GM19193 (cell line): ENCODE measurements at regions not wholly inside any gene's neighbourhood (a gene's known extent, or its start where the extent isn't known, plus 50 kb on each side); places are given as distances from the start of the nearest gene placed in this dataset.

Source experiments
- POLR2A ChIP-seq: IDR thresholded peaks from 4 replicates; pipeline ENCODE4 v1.6.1; 2011; ENCODE audit not compliant: insufficient read depth, insufficient read length; ENCODE audit errors: extremely low read depth

- no peak for TF ChIP-seq POLR2A
Measured at GRCh38 chr1:219317762-219318353, 144.2 kb downstream of the LYPLAL1 start.

- TF ChIP-seq POLR2A, result no peak
Measured at GRCh38 chr1:219316066-219316465, 142.4 kb downstream of the LYPLAL1 start.

- TF ChIP-seq POLR2A, result no peak
Measured at GRCh38 chr1:219313961-219314360, 140.3 kb downstream of the LYPLAL1 start.

GRCh38 chr1:219312967-219313366, 139.3 kb downstream of the LYPLAL1 start:
- TF ChIP-seq POLR2A, result no peak

GRCh38 chr1:219310181-219310728, 136.6 kb downstream of the LYPLAL1 start:
- TF ChIP-seq POLR2A, result no peak

- no peak for TF ChIP-seq POLR2A
Measured at GRCh38 chr1:219308367-219308766, 134.7 kb downstream of the LYPLAL1 start.

GRCh38 chr1:219304227-219305226, 130.8 kb downstream of the LYPLAL1 start:
- no peak for TF ChIP-seq POLR2A

GRCh38 chr1:219302697-219303096, 129.0 kb downstream of the LYPLAL1 start:
- TF ChIP-seq POLR2A, result no peak

- no peak for TF ChIP-seq POLR2A
Measured at GRCh38 chr1:219299420-219299819, 125.7 kb downstream of the LYPLAL1 start.

GRCh38 chr1:219298571-219299148, 125.0 kb downstream of the LYPLAL1 start:
- TF ChIP-seq POLR2A, result no peak

- TF ChIP-seq POLR2A, result no peak
Measured at GRCh38 chr1:219296430-219297355, 123.0 kb downstream of the LYPLAL1 start.

GRCh38 chr1:219294251-219294650, 120.6 kb downstream of the LYPLAL1 start:
- TF ChIP-seq POLR2A, result no peak

GRCh38 chr1:219293410-219293809, 119.7 kb downstream of the LYPLAL1 start:
- TF ChIP-seq POLR2A, result no peak

GRCh38 chr1:219292999-219293398, 119.3 kb downstream of the LYPLAL1 start:
- no peak for TF ChIP-seq POLR2A

- TF ChIP-seq POLR2A, result no peak
Measured at GRCh38 chr1:219292341-219292740, 118.7 kb downstream of the LYPLAL1 start.

- no peak for TF ChIP-seq POLR2A
Measured at GRCh38 chr1:219289171-219289570, 115.5 kb downstream of the LYPLAL1 start.
